GM21381 (cell line): ENCODE measurements at regions not wholly inside any gene's neighbourhood (a gene's known extent, or its start where the extent isn't known, plus 50 kb on each side); places are given as distances from the start of the nearest gene placed in this dataset.
"Not testable (repeated sequence)": the region's sequence is repeated elsewhere in the genome, so short reads cannot be mapped to it uniquely, and the experiment has no call there.

Experiments used
- ATAC-seq: cut with Tn5 transposase; IDR thresholded peaks from one replicate; pipeline ENCODE4 v1.9.1; 2021; ENCODE audit warnings: mild to moderate bottlenecking, moderate library complexity; ENCODE audit not compliant: unreplicated experiment

DNA sequence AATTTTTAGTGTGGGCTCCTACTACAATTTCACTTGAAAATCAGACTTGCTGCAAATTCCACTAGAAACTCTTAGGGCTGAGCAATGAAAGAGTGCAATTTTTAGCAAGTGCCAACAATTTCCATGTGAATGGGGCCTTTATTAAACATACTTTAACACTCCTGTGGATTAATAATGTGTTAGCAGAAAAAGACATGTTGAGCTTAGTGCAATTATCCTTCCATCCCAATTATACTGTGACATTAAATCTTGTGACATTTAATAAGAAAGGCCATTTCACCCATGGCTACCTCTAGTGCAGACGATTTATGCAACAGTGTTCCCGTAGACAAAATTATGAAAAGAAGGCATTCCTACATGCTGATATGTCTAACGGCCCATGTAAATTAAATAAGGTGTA, 639.7 kb downstream of the STK39 start:
- no peak for ATAC-seq

- no peak for ATAC-seq
Observed at GRCh38 chr2:167607211-167607610, 640.2 kb downstream of the STK39 start.

GRCh38 chr2:167602122-167602521, 645.3 kb downstream of the STK39 start:
- ATAC-seq = no peak

DNA sequence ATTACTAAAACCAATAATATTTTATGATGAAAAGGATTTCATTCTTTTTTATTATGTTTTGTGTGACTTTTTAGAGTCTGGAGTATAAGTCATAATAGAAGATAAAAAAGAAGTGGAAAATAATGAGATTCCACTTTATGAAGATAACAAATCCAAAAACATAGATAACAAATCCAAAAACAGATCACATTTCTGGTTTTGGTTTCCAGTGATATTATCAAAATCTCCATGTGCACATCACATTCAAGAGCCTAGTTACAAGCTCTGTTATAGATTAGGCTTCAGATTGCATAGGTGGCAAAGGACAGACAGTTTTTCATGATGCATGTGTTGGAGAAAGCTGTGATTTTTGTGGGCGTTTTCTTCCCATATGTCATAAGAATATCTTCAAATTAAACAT, 648.2 kb downstream of the STK39 start:
- ATAC-seq = no peak

- ATAC-seq = peak; percentile 77
Observed at GRCh38 chr2:167595839-167596471, 651.4 kb downstream of the STK39 start.

GRCh38 chr2:167595021-167595420, 652.4 kb downstream of the STK39 start:
- no peak for ATAC-seq

- ATAC-seq = no peak
Observed at GRCh38 chr2:167592441-167592840, 655.0 kb downstream of the STK39 start.

DNA sequence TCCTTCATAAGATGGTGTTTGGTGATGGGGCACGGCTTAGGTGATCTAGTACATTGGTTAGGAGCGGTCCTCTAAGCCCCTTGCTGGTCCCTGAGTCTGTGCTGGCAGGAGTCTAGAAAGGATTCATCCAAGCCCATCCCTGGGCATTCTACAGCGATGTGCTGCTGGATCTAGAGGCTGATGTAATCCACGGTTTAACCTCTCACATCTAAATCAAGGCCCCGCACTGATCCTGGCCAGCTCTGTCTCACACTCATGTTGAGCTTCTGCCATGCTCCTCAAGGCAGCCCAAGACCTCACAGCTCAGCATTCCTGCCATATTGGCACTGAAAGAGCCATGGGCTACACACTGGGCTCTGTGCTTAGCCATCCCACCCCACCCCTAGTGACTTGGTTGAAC, 664.8 kb downstream of the STK39 start:
- ATAC-seq = no peak

DNA sequence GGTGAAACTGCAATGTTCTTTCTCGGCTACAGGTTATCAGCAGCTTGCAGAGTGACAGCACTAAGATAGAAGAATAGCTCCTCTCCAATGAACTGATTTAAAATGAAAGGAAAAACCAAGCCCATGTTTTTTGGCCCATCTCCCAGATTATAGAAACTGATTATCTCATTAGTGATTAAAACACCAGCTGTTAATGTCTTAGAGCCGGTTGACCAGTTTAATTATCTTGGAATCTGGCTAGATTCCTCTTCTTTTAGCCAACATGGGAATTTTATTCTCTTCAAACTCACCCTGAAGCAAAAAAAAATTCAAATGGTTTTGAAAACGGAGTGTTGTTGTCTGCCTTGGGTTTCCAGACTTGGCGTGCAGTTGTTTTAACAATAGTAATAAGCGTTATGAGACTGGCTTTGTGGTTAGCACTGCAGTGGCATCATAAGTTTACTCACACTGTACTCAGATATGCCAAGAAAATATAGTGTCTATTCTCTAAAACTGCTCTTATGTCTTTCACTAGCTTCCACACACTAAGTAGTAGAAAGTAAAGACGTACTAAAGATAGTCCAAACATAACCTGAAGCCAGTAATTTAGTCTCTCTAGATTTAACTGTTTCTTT, 665.3 kb downstream of the STK39 start:
- ATAC-seq = no peak

- ATAC-seq = no peak
Observed at GRCh38 chr2:167579826-167580225, 667.6 kb downstream of the STK39 start.

DNA sequence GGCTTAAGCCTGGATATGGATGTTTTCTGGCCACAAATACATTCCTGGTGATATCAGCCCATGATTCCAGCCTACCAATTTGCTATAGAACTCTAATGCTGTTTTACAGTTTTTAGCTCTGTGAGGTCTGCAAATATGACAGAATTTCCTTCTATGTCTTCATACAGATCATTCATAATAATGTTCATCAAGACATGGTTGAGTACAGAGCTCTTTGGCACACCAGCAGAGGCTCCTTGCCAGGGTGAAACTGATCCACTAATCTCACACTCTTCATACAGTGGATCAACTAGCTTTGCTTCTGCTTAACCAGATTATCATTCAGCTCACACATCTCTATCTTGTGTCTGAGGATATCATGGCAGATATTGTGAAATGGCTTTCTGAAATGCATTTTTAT, 672.1 kb downstream of the STK39 start:
- no peak for ATAC-seq

DNA sequence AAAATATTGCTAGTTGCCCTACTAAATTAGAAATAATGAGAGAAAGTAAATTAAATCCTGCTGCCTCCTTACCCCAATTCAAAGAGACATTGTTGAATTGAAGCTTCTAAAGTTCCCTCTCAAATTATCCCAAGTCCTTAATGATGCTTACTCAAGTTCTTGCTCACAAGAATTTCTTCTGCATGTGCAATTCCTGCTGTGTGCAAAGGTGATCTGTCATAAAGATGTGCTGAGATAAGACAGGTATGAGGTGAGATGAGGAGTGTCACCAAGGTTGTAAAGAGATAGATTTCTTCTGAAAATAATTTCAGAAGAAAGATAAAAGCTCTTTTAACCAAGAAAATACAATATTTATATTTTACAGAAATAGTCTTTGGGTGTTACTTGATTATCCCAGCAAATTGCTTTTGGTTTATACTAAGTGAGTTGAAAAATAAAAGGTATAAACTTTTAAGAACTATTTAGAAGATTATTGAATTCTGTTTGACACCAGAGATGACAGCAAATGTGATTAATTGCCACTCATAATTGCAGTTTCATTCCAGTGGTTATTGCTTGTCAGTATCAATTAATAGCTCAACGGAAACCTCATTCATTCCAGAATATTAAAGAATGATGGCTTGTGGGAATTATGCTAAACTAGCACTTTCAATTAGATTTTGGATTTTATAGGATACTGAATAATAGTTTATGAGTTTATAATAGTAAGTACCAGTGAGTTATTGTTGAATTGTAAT, 674.3 kb downstream of the STK39 start:
- ATAC-seq = no peak

DNA sequence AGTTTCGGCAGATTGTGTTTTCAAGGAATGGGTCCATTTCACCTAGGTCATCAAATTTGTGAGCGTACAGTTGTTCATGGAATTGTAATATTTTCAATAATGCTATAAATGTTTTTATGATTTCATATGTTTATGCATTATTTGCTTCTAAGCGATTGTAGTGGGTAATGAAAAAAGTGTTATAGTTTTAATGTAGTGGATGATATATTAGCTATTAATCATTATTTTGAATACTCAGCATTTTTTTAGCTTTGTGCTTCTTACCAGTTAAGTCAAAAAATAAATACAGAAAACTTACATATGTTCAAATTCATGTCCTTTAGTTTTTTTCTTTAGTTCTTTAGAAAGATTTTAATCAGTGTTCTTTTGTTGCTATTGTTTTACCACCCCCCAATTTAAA, 677.0 kb downstream of the STK39 start:
- no peak for ATAC-seq

DNA sequence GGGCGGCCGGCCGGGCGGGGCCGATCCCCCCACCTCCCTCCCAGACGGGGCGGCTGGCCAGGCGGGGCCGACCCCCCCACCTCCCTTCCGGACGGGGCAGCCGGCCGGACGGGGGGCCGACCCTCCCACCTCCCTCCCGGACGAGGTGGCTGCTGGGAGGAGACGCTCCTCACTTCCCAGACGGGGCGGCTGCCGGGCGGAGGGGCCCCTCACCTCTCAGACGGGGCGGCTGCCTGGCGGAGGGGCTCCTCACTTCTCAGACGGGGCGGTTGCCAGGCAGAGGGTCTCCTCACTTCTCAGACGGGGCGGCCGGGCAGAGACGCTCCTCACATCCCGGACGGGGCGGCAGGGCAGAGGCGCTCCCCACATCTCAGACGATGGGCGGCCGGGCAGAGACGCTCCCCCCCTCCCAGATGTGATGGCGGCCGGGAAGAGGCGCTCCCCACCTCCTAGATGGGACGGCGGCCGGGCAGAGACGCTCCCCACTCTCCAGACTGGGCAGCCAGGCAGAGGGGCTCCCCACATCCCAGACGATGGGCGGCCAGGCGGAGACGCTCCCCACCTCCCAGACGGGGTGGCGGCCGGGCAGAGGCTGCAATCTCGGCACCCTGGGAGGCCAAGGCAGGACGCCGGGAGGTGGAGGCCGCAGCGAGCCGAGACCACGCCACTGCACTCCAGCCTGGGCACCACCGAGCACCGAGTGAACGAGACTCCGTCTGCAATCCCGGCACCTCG, 675.8 kb downstream of the XIRP2 start:
- not testable (repeated sequence) for ATAC-seq

DNA sequence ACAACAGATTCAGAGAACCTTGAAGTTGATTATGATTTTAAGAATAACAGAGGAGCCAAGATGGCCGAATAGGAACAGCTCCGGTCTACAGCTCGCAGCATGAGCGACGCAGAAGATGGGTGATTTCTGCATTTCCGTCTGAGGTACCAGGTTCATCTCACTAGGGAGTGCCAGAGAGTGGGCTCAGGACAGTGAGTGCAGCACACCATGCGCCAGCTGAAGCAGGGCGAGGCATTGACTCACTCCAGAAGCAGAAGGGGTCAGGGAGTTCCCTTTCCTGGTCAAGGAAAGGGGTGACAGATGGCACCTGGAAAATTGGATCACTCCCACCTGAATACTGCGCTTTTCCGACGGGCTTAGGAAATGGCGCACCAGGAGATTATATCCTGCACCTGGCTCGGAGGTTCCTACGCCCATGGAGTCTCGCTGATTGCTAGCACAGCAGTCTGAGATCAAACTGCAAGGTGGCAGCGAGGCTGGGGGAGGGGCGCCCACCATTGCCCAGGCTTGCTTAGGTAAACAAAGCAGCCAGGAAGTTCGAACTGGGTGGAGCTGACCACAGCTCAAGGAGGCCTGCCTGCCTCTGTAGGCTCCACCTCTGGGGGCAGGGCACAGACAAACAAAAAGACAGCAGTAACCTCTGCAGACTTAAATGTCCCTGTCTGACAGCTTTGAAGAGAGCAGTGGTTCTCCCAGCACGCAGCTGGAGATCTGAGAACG, 670.2 kb downstream of the XIRP2 start:
- ATAC-seq = not testable (repeated sequence)

DNA sequence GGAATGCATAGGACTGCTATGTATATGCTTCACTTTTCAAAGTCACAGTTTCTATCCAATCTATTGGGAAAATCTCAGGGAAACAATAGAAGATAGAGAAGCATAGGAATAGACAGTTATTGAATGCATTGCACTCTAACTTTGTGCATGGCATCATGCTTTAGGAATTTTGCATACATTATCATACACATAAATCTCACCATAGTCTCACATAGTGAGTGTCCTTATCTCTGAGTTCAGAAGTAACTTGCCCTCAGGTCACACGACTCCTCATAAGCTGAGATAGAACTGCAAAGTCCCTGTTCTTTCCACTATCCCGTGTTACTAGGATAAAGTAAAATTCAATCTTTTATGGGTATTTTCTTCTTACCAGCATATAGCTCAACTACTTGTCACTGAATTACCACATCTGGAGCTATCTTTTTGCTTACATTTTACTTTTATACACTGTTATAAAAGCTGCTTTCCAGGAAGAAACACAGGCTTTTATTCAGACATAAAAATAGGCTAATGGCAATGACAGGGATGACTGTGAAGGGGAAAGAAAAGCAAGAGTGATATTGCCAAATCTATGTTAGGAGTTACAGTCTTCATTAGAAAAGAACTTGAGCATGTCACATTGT, 666.9 kb downstream of the XIRP2 start:
- no peak for ATAC-seq

GRCh38 chr2:167553635-167554034, 665.4 kb downstream of the XIRP2 start:
- no peak for ATAC-seq

DNA sequence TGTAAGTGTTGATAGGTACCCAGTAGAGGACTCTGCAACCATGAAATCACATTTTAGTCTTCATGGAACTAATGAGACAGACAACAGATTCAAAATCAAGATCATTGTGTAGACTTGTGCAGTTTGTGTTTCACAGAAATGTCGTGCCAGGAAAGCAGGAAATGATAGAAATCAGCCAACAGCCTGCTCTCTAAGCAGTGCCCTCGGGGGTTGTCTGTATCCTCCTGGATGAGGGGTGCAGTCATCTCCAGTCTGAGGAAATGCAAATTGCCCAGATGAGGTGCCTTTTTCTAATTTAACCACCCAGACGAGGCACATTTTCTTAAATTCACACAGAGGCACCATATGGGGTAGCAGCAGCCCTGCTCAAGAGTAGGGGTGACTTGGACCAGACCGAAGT, 663.1 kb downstream of the XIRP2 start:
- ATAC-seq = no peak

GRCh38 chr2:167550448-167550847, 662.2 kb downstream of the XIRP2 start:
- ATAC-seq = no peak

DNA sequence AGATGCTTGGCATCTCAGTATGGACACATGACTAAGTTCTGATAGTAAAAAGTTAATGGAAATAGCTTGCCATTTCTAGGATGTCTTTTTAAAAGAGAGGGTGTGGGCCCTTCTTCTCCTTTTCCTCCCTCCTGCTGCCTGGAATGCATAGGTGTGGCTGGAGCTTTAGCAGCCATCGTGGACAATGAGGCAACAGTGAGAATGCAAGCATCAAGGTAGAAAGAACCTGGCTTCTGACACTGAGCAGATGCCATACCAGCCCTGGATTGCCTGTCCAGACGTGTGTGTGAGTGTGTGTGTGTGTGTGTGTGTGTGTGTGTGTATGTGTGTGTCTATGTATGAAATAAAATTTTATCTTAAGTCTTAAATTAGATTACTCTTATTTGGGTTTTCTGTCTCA, 660.1 kb downstream of the XIRP2 start:
- ATAC-seq = no peak

DNA sequence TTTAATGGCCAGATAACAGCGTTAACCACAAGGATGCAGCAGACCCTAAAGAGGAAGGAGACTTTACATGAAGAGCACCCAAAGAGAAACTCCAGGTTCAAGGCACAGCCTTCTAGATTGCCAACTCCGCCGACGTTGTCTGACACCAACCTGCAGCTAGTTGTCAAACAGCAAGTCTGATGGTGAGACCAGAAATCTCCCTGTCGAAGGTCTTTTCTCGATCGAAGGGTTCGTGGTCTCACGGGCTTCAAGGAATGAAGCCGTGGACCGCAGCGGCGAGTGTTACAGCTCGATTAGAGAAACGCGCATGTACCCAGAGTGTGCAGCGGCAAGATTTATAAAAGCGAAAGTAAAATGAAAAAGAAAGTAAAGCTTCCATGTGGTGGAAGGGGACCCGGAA, 656.3 kb downstream of the XIRP2 start:
- no peak for ATAC-seq
